ENCODE measurements at regions not wholly inside any gene's neighbourhood (a gene's known extent, or its start where the extent isn't known, plus 50 kb on each side); places are given as distances from the start of the nearest gene placed in this dataset.

DNA sequence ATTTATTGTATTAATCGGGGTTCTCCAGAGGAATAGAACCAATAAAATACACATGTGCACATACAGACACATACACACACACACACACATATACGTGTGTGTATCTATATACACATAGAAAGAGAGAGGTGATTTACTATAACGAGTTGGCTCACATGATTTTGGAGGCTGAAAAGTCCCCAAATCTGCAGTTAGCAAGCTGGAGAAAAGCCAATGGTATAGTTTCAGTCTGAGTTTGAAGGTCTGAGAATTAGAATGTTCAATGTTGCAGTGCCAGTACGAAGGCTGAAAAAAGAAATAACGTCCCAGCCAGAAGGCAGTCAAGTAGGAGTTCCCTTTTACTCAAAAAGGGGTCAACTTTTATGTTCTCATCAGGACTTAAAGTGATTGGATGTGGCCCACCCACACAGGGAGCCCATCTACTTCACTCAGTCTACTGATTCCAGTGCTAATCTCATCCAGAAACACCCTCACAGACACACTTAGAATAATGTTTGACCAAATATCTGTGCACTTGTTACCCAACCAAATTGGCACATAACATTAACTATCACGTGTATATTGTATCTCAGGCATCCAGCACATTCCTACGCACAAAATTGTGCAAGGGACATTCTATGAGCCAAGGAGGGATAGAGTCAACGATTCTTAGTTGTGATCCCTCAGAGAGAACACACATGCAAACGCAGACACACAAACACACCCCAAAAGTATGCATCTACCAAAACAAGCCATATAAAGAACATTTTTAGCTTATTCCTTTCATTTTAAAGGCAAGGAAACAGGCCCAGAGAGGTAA lies 195.5 kb upstream of the DUSP10 start:
- no peak for DNase-seq (ENCODE audit: low read depth in 1 of 2, low spot score in 1 of 2)

GRCh38 chr1:221933814-221934213 lies 191.9 kb upstream of the DUSP10 start:
- no peak for DNase-seq (ENCODE audit: low read depth in 1 of 2, low spot score in 1 of 2)

DNA sequence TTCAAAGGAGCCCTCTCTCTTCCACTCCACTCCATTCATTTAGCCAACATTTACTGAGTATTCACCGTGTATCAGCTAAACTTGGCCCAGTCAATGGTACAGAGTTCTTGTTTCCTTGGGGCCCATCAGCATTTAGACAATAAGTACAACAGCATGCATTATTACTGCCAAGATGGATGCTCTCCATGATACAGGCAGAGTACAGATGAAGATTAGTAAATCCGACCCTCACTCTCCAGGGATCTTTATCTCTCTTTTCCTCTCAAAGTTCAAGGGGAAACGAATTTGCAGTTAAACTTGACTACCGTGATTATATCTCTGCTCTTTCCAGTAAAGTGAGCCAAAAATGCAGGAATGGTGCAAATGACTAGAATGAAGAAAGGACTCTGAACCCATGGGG lies 184.6 kb upstream of the DUSP10 start:
- no peak for DNase-seq (ENCODE audit: low read depth in 1 of 2, low spot score in 1 of 2)

GRCh38 chr1:221925947-221926346 lies 184.1 kb upstream of the DUSP10 start:
- DNase-seq (ENCODE audit: low read depth in 1 of 2, low spot score in 1 of 2) = no peak

DNA sequence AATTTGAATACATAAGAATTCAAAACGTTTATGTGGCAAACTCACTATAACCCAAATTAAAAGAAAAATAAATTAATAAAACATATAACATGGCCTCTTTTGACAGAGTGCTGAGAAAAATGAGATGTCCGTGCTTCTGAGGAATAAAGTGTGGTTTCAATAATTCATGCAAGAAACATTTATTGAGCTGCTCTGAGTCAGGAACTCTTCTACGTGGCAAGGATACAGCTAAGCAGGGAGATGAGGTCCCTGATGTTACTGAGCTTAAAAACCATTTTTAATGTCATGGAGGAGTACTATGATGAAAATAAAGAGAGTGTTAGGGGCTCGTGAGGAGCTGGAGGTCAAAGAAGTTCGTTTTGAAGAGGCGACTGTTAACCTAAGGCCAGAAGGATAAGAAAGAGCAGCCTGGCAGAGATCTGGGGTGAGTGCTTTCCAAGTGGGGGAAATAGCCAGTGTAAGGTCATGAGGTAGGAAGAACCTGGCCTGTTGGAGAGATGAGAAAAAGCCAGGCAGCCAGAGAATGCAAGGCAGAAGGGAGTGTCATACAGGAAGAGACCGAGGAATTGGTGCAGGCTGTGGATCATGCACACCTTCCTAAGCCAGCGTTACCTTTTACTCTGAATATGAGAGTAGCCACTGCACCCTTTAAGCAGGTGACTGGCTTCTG lies 182.2 kb upstream of the DUSP10 start:
- no peak for DNase-seq (ENCODE audit: low read depth in 1 of 2, low spot score in 1 of 2)

- DNase-seq (ENCODE audit: low read depth in 1 of 2, low spot score in 1 of 2) = no peak
Measured at GRCh38 chr1:221921936-221922335, 180.0 kb upstream of the DUSP10 start.

DNA sequence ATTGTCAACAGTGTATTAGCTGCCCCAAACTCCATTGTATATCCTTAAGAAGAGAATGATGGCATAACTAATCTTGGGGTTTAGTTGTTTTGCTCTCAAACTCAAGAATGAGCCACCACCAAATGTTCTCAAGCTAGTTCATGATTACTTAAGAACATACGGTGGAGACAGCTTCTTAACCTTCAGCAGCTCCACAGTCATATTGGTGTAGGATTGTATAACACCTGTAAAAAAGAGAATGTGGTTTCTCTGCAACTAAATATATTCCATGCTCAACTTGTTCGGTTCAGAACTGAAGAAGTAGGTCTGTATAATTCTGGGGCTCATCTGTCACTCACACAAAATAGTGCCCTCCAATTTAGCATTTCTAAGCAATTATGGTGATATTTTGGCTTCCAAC lies 177.9 kb upstream of the DUSP10 start:
- no peak for DNase-seq (ENCODE audit: low read depth in 1 of 2, low spot score in 1 of 2)

GRCh38 chr1:221919341-221919740 lies 177.5 kb upstream of the DUSP10 start:
- DNase-seq (ENCODE audit: low read depth in 1 of 2, low spot score in 1 of 2) = no peak

GRCh38 chr1:221916176-221916575 lies 174.3 kb upstream of the DUSP10 start:
- DNase-seq (ENCODE audit: low read depth in 1 of 2, low spot score in 1 of 2) = no peak

DNA sequence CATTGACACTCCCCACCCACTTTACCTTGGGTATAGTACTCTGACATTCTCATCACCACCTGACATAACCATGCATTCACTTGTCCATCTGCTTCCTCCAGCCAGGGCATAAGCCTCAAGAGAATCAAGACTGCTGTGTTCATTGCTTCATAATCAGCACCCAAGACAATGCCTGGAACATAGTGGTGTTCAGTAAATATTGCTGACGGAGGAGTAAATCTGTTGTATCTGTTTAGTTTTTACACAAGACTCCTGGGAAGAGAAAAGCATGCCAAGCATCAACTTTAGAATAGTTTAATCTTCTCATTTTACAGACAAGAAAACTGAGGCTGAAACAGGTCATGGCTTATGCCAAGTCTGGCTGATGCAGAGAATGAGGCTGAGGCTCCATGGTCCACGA lies 173.9 kb upstream of the DUSP10 start:
- no peak for DNase-seq (ENCODE audit: low read depth in 1 of 2, low spot score in 1 of 2)

GRCh38 chr1:221913351-221913892 lies 171.5 kb upstream of the DUSP10 start:
- DNase-seq (ENCODE audit: low read depth in 1 of 2, low spot score in 1 of 2) = no peak

GRCh38 chr1:221912230-221912629 lies 170.3 kb upstream of the DUSP10 start:
- no peak for DNase-seq (ENCODE audit: low read depth in 1 of 2, low spot score in 1 of 2)

DNA sequence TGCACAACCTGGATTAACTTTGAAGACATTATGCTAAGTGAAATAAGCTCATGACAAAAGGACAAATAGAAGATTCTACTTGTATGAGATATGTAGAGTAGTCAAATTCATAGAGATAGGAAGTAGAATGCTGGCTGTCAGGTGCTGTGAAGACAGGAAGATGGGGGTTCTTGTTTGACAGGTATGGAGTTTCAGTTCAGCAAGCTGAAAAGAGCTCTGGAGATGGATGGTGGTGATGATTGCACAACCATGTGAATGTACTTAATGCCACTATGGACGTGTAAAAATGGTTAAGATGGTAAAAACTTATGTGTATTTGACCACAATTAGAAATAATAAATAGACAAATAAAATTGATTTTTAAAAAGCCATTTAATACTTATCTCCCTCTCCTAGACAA lies 169.8 kb upstream of the DUSP10 start:
- DNase-seq (ENCODE audit: low read depth in 1 of 2, low spot score in 1 of 2) = no peak

- no peak for DNase-seq (ENCODE audit: low read depth in 1 of 2, low spot score in 1 of 2)
Measured at GRCh38 chr1:221910222-221910621, 168.3 kb upstream of the DUSP10 start.

DNA sequence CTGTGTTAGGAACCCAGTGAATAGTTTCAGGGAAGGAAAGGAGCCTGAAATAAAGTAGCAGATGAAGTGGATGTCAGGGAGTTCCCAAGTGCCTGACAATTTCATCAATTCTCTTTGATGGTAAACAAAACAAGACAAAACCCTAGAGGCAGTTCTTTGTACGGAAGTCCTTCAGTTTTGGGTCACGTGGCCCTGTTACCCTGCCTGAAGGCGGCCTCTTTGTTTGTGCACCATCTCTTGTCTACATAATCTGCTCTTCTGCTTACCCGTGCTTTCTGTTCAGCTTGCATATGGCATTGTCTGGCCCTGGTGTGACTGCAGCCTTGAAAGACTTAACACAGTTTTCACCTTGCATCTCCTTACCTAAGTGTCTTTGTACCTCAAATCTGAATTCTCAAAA lies 166.7 kb upstream of the DUSP10 start:
- DNase-seq (ENCODE audit: low read depth in 1 of 2, low spot score in 1 of 2) = no peak

GRCh38 chr1:221907166-221907932 lies 165.5 kb upstream of the DUSP10 start:
- DNase-seq (ENCODE audit: low read depth in 1 of 2, low spot score in 1 of 2) = no peak

- DNase-seq (ENCODE audit: low read depth in 1 of 2, low spot score in 1 of 2) = no peak
Measured at GRCh38 chr1:221905802-221906201, 163.9 kb upstream of the DUSP10 start.

DNA sequence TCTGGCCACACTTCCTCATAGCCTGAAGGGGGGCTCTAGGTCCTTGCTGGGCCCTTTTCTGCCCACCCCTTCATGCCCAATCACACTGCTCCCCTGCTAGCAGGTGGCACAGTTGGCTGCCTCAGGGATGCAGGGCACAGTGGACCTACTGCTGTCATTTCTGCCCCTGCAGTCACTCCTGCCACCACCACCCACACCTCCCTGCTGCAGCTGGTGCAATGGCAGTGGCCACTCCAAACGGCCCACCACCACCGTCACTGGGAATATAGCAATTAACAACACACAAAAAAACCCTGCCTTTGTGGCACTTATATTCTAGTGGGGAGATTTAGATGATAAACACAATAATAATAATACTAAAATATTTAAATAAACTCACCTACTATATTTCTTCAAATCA lies 162.4 kb upstream of the DUSP10 start:
- no peak for DNase-seq (ENCODE audit: low read depth in 1 of 2, low spot score in 1 of 2)

DNA sequence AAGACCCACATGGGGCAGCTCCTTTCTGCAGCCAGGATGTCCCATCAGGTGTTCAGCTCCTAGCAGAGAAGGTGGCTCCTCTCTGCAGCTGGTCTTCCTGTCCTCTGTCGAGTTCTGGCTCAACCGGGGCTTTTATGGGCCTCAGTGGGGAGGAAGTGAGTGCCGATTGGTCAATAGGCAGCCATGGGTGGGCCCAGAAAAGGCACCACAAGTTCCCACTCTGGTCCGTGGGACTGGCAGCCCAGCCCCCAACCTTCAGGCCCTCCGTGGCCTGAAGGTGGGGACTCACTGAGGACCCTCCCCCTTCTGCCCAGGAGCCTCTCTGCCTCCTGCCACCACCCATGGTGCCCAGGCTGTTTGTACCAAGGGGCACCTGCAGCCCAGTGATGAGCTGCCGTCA lies 161.7 kb upstream of the DUSP10 start:
- DNase-seq (ENCODE audit: low read depth in 1 of 2, low spot score in 1 of 2) = no peak

DNA sequence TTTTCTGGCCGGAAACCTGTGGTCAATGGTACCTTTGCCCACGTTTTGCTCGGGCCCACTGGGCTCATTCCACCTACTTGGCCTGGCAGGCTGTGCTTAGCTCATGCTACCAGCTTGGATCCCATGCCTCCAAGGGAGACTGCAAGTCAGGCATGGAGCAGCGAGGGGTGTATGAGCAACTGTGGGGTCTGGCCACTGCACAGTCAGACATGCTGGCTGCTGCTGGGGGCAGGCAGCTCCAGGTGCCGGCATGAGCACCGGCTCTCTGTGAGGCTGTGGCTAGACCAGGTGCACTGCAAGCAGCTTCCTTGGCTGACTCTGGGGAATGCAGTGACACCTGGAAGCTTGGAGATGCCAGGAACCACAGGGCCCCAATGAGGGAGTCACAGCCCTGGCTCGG lies 161.1 kb upstream of the DUSP10 start:
- no peak for DNase-seq (ENCODE audit: low read depth in 1 of 2, low spot score in 1 of 2)

GRCh38 chr1:221900678-221901077 lies 158.8 kb upstream of the DUSP10 start:
- DNase-seq (ENCODE audit: low read depth in 1 of 2, low spot score in 1 of 2) = no peak

DNA sequence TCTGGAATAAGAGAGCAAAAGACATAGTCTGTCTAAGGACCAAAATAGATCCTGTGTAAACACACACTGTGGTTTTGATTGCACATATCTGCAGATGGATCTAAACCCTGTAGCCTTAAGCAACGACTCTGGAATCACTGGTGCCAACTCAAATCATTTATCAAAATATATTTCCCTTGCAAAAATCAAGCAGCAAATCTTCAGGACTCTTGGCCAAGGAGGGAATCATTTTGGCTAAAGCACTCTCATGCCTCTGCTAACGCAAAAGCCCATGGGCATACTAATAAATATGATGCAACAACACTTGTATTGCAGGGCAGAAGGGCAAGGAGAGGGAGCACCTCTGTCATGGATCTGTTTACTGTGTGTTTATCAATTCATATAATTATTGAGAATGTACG lies 155.4 kb upstream of the DUSP10 start:
- DNase-seq (ENCODE audit: low read depth in 1 of 2, low spot score in 1 of 2) = no peak

Measured in stimulated activated CD4-positive, alpha-beta T cell treated with anti-CD3 and anti-CD28 coated beads, Interleukin-15, amount 100 ng/mL, for 1 hour (primary cell).